ENCODE measurements at regions not wholly inside any gene's neighbourhood (a gene's known extent, or its start where the extent isn't known, plus 50 kb on each side); places are given as distances from the start of the nearest gene placed in this dataset.

- H4K91ac ChIP-seq (ENCODE audit: insufficient read depth, low read depth, low read length), result no peak overlapping the region
- BruUV-seq (replicated peaks), result no TSS peak
- no peaks in the 10 kb centered on the region for H4K20me1 ChIP-seq (ENCODE audit: insufficient read depth, low read length)
- H3K4me2 ChIP-seq (ENCODE audit: low read depth, low read length), result no peak overlapping the region
- no peak overlapping the region for H3K23ac ChIP-seq (ENCODE audit: low read depth, low read length)
- H2AK9ac ChIP-seq (replicated peaks; ENCODE audit: low read depth, low read length, poor library complexity), result no peak overlapping the region
- H3K4ac ChIP-seq (ENCODE audit: low read depth, low read length), result no peak overlapping the region
- H3K79me1 ChIP-seq (ENCODE audit: low read depth in 1 of 2, low read length in 2 of 2), result no peaks in the 10 kb centered on the region
- no CpG with 5 or more reads among the region's 3 CpGs for WGBS, 2 experiments (ENCODE audit: extremely low coverage in 2 of 2, insufficient read length in 1 of 2)
- H3K18ac ChIP-seq (ENCODE audit: low read depth, low read length), result no peak overlapping the region
- ATAC-seq (ENCODE audit: low read depth) (no peak), DNase-seq (no peak)
- no peak overlapping the region for H3K56ac ChIP-seq (ENCODE audit: extremely low read depth, insufficient read depth, low read length)
- no peaks in the 10 kb centered on the region for H3K27me3 ChIP-seq (ENCODE audit: control insufficient read depth, insufficient read depth, low read length)
- H3K9ac ChIP-seq (ENCODE audit: low read depth, low read length), result no peak overlapping the region
- no peak overlapping the region for H2AFZ ChIP-seq (replicated peaks; ENCODE audit: low read length, poor library complexity)
- H3K14ac ChIP-seq (replicated peaks; ENCODE audit: low read depth, low read length), result no peak overlapping the region
- no peak overlapping the region for H2AK5ac ChIP-seq (ENCODE audit: low read depth, low read length)
- H3K36me3 ChIP-seq (ENCODE audit: control insufficient read depth, insufficient read depth, low read length), result no peaks in the 10 kb centered on the region
- H4K8ac ChIP-seq (ENCODE audit: low read depth in 2 of 2, low read length in 2 of 2), result no peak overlapping the region
- H3K4me3 ChIP-seq (ENCODE audit: insufficient read depth, low read depth, low read length), result no peak overlapping the region
- dilution Hi-C loops (cut with HindIII; ENCODE audit: low sequenced_read_pairs, unreplicated experiment), result no loop called here
- H2BK5ac ChIP-seq (ENCODE audit: low read depth, low read length, poor library complexity, severe bottlenecking), result no peak overlapping the region
- TF ChIP-seq ELK1 (IDR thresholded peaks at IDR 0.05; ENCODE audit: borderline replicate concordance, low read depth, low read length) (no peak), MAZ (IDR thresholded peaks at IDR 0.05; ENCODE audit: borderline replicate concordance, low read depth, low read length) (no peak), CTCF (conservative IDR thresholded peaks at IDR 0.05; ENCODE audit: low read depth, low read length) (no peak), SMC3 (IDR thresholded peaks at IDR 0.05; ENCODE audit: low read depth, low read length) (no peak), BHLHE40 (IDR thresholded peaks at IDR 0.05; ENCODE audit: low read depth, low read length) (no peak), POLR2A (IDR thresholded peaks at IDR 0.05; ENCODE audit: low read depth, low read length) (no peak), USF2 (IDR thresholded peaks at IDR 0.05; ENCODE audit: low read depth, low read length) (no peak), RFX5 (IDR thresholded peaks at IDR 0.05; ENCODE audit: low read depth, low read length) (no peak), NFE2L2 (IDR thresholded peaks at IDR 0.05; ENCODE audit: low read depth, low read length) (no peak), CEBPB (IDR thresholded peaks at IDR 0.05; ENCODE audit: low read depth, low read length) (no peak), CHD1 (IDR thresholded peaks at IDR 0.05; ENCODE audit: low read depth, low read length) (no peak), MAFK (IDR thresholded peaks at IDR 0.05; ENCODE audit: low read depth, low read length) (no peak), RAD21 (IDR thresholded peaks at IDR 0.05; ENCODE audit: low read length) (no peak), FOS (IDR thresholded peaks at IDR 0.05; ENCODE audit: low read depth, low read length) (no peak), RCOR1 (IDR thresholded peaks at IDR 0.05; ENCODE audit: insufficient replicate concordance, low read length) (no peak), MXI1 (IDR thresholded peaks at IDR 0.05; ENCODE audit: borderline replicate concordance, low read depth, low read length) (no peak)
- H2BK20ac ChIP-seq (ENCODE audit: low read depth, low read length), result no peak overlapping the region
- no peak overlapping the region for H2BK120ac ChIP-seq (ENCODE audit: low read depth, low read length)
- no peaks in the 10 kb centered on the region for H3K4me1 ChIP-seq (ENCODE audit: control insufficient read depth, insufficient read depth, low read length)
- intact Hi-C loops (cut with micrococcal nuclease), result no loop called here
- H3K27ac ChIP-seq (ENCODE audit: insufficient read depth, low read length), result no peak overlapping the region
- ChIA-PET POLR2A (ENCODE audit: unreplicated experiment) (no interaction called here), CTCF (interaction anchor here (1.2 kb wide), 1 partner anchor 179 kb away, joined by 3 read pairs; no protein-coding TSS in a partner anchor)
- in situ Hi-C loops (cut with MboI; ENCODE audit: low sequenced_read_pairs), result no loop called here
- H3K9me1 ChIP-seq (ENCODE audit: insufficient read depth, low read length), result no peaks in the 10 kb centered on the region
- H3K9me3 ChIP-seq (ENCODE audit: control insufficient read depth, insufficient read depth, low read length), result peaks cover 11% of the 10 kb centered on the region; the same call in 1 of the 2 replicates
- no peak overlapping the region for H4K5ac ChIP-seq (ENCODE audit: low read depth, low read length)
- H2BK15ac ChIP-seq (ENCODE audit: low read depth, low read length), result no peak overlapping the region
Measured at GRCh38 chr10:84718877-84719616, 390.7 kb downstream of the CCSER2 start.
